ENCODE measurements at regions not wholly inside any gene's neighbourhood (a gene's known extent, or its start where the extent isn't known, plus 50 kb on each side); places are given as distances from the start of the nearest gene placed in this dataset.

- no peak for TF ChIP-seq CTCF (IDR thresholded peaks at IDR 0.05; ENCODE audit: low read length)
- no peak for TF ChIP-seq EZH2 (optimal IDR thresholded peaks at IDR 0.05; ENCODE audit: low read depth, low read length)
Measured at GRCh38 chr4:44086753-44087152, 361.9 kb downstream of the KCTD8 start.

All from MM.1S (cell line).